ENCODE measurements at regions not wholly inside any gene's neighbourhood (a gene's known extent, or its start where the extent isn't known, plus 50 kb on each side); places are given as distances from the start of the nearest gene placed in this dataset.

GRCh38 chr10:42948040-42948439 lies 128.8 kb upstream of the RET start:
- Histone ChIP-seq H3K36me3 (ENCODE audit: insufficient read depth, low read length) (no peaks in the 10 kb centered on the region), H3K79me2 (ENCODE audit: insufficient read depth, low read depth, low read length) (no peaks in the 10 kb centered on the region), H4K20me1 (ENCODE audit: insufficient read depth, low read length) (no peaks in the 10 kb centered on the region), H2AFZ (ENCODE audit: low read length) (no peak overlapping the region), H3K9me2 (ENCODE audit: insufficient read depth, low read length) (no peaks in the 10 kb centered on the region), H3K4me1 (ENCODE audit: insufficient read depth, low read length, poor library complexity, severe bottlenecking) (no peaks in the 10 kb centered on the region), H3K4me2 (ENCODE audit: low read length) (no peak overlapping the region), H3K4me3 (ENCODE audit: low read depth, low read length, poor library complexity, severe bottlenecking) (no peak overlapping the region), H3K9me3 (ENCODE audit: low read length) (no peaks in the 10 kb centered on the region), H3K27ac (ENCODE audit: low read depth, low read length, poor library complexity, severe bottlenecking) (no peak overlapping the region)
- no peak for DNase-seq (ENCODE audit: low spot score)
- no TSS peak for BruUV-seq (replicated peaks)
- intact Hi-C loops (cut with micrococcal nuclease; ENCODE audit: unreplicated experiment), result no loop called here
- CTCF ChIA-PET (ENCODE audit: unreplicated experiment), result no interaction called here
- POLR2A ChIA-PET, result no interaction called here
- no peak for TF ChIP-seq EZH2phosphoT487 (IDR thresholded peaks at IDR 0.05; ENCODE audit: borderline replicate concordance, low read depth, low read length)
- TF ChIP-seq CTCF (conservative IDR thresholded peaks at IDR 0.05; ENCODE audit: low read length), result no peak

GRCh38 chr10:42949287-42949686 lies 127.6 kb upstream of the RET start:
- Histone ChIP-seq H3K9me2 (ENCODE audit: insufficient read depth, low read length) (no peaks in the 10 kb centered on the region), H3K4me2 (ENCODE audit: low read length) (no peak overlapping the region), H3K27ac (ENCODE audit: low read depth, low read length, poor library complexity, severe bottlenecking) (no peak overlapping the region), H3K4me1 (ENCODE audit: insufficient read depth, low read length, poor library complexity, severe bottlenecking) (no peaks in the 10 kb centered on the region), H3K9me3 (ENCODE audit: low read length) (no peaks in the 10 kb centered on the region), H4K20me1 (ENCODE audit: insufficient read depth, low read length) (no peaks in the 10 kb centered on the region), H2AFZ (ENCODE audit: low read length) (no peak overlapping the region), H3K4me3 (ENCODE audit: low read depth, low read length, poor library complexity, severe bottlenecking) (no peak overlapping the region), H3K79me2 (ENCODE audit: insufficient read depth, low read depth, low read length) (no peaks in the 10 kb centered on the region), H3K36me3 (ENCODE audit: insufficient read depth, low read length) (no peaks in the 10 kb centered on the region)
- BruUV-seq (replicated peaks), result no TSS peak
- POLR2A ChIA-PET, result no interaction called here
- intact Hi-C loops (cut with micrococcal nuclease; ENCODE audit: unreplicated experiment), result no loop called here
- CTCF ChIA-PET (ENCODE audit: unreplicated experiment), result no interaction called here
- no peak for TF ChIP-seq CTCF (conservative IDR thresholded peaks at IDR 0.05; ENCODE audit: low read length)
- TF ChIP-seq EZH2phosphoT487 (IDR thresholded peaks at IDR 0.05; ENCODE audit: borderline replicate concordance, low read depth, low read length), result no peak
- no peak for DNase-seq (ENCODE audit: low spot score)

- Histone ChIP-seq H3K9me2 (ENCODE audit: insufficient read depth, low read length) (no peaks in the 10 kb centered on the region), H2AFZ (ENCODE audit: low read length) (no peak overlapping the region), H3K79me2 (ENCODE audit: insufficient read depth, low read depth, low read length) (no peaks in the 10 kb centered on the region), H3K27ac (ENCODE audit: low read depth, low read length, poor library complexity, severe bottlenecking) (no peak overlapping the region), H4K20me1 (ENCODE audit: insufficient read depth, low read length) (no peaks in the 10 kb centered on the region), H3K36me3 (ENCODE audit: insufficient read depth, low read length) (no peaks in the 10 kb centered on the region), H3K4me3 (ENCODE audit: low read depth, low read length, poor library complexity, severe bottlenecking) (no peak overlapping the region), H3K4me1 (ENCODE audit: insufficient read depth, low read length, poor library complexity, severe bottlenecking) (no peaks in the 10 kb centered on the region), H3K9me3 (ENCODE audit: low read length) (no peaks in the 10 kb centered on the region), H3K4me2 (ENCODE audit: low read length) (no peak overlapping the region)
- BruUV-seq (replicated peaks), result no TSS peak
- CTCF ChIA-PET (ENCODE audit: unreplicated experiment), result no interaction called here
- DNase-seq (ENCODE audit: low spot score), result no peak
- intact Hi-C loops (cut with micrococcal nuclease; ENCODE audit: unreplicated experiment), result no loop called here
- no peak for TF ChIP-seq CTCF (conservative IDR thresholded peaks at IDR 0.05; ENCODE audit: low read length)
- TF ChIP-seq EZH2phosphoT487 (IDR thresholded peaks at IDR 0.05; ENCODE audit: borderline replicate concordance, low read depth, low read length), result no peak
- POLR2A ChIA-PET, result interaction anchor here (0.6 kb wide), 1 partner anchor 667 kb away, joined by 4 read pairs; no protein-coding TSS in a partner anchor
Observed at GRCh38 chr10:42950606-42951485, 126.0 kb upstream of the RET start.

All from OCI-LY7 (cell line).